ENCODE measurements at regions not wholly inside any gene's neighbourhood (a gene's known extent, or its start where the extent isn't known, plus 50 kb on each side); places are given as distances from the start of the nearest gene placed in this dataset.

GRCh38 chr11:81602508-81602907, 1131.2 kb downstream of the FAM181B start:
- Histone ChIP-seq H3K9me3 (no peaks in the 10 kb centered on the region), H3K4me3 (no peak overlapping the region), H3K27me3 (no peaks in the 10 kb centered on the region), H3K4me1 (no peaks in the 10 kb centered on the region), H3K36me3 (ENCODE audit: low read depth, missing control alignments) (no peaks in the 10 kb centered on the region), H3K27ac (no peak overlapping the region)
- 72 to 76% methylated on average over 1 of the region's 1 CpG for WGBS, 2 donors
- intact Hi-C loops (cut with DNase I; ENCODE audit: low total_unique reads) = no loop called here
- no peak for DNase-seq
- TF ChIP-seq CTCF (IDR thresholded peaks at IDR 0.05) = no peak
- TF ChIP-seq POLR2A (IDR thresholded peaks at IDR 0.05) = no peak

- 55 to 63% methylated on average over 2 of the region's 2 CpGs for WGBS, 2 donors
- intact Hi-C loops (cut with DNase I; ENCODE audit: low total_unique reads) = no loop called here
- no peaks in the 10 kb centered on the region for H3K4me1 ChIP-seq
- no peaks in the 10 kb centered on the region for H3K27me3 ChIP-seq
- H3K36me3 ChIP-seq (ENCODE audit: low read depth, missing control alignments) = no peaks in the 10 kb centered on the region
- H3K4me3 ChIP-seq = no peak overlapping the region
- H3K9me3 ChIP-seq = no peaks in the 10 kb centered on the region
- no peak for TF ChIP-seq CTCF (IDR thresholded peaks at IDR 0.05)
- TF ChIP-seq POLR2A (IDR thresholded peaks at IDR 0.05) = no peak
- no peak for DNase-seq
- no peak overlapping the region for H3K27ac ChIP-seq
Measured at GRCh38 chr11:81596704-81597103, 1137.0 kb downstream of the FAM181B start.

- H3K4me1 ChIP-seq = no peaks in the 10 kb centered on the region
- no peak overlapping the region for H3K27ac ChIP-seq
- no peak overlapping the region for H3K4me3 ChIP-seq
- DNase-seq = no peak
- no peaks in the 10 kb centered on the region for H3K36me3 ChIP-seq (ENCODE audit: low read depth, missing control alignments)
- TF ChIP-seq CTCF (IDR thresholded peaks at IDR 0.05) (no peak), POLR2A (IDR thresholded peaks at IDR 0.05) (no peak)
- 83 to 88% methylated on average over 2 of the region's 2 CpGs for WGBS, 2 donors
- no peaks in the 10 kb centered on the region for H3K27me3 ChIP-seq
- no peaks in the 10 kb centered on the region for H3K9me3 ChIP-seq
- intact Hi-C loops (cut with DNase I; ENCODE audit: low total_unique reads) = no loop called here
Measured at GRCh38 chr11:81585390-81585933, 1148.2 kb downstream of the FAM181B start.

- Histone ChIP-seq H3K27me3 (no peaks in the 10 kb centered on the region), H3K27ac (no peak overlapping the region), H3K4me3 (no peak overlapping the region), H3K4me1 (no peaks in the 10 kb centered on the region), H3K9me3 (no peaks in the 10 kb centered on the region), H3K36me3 (ENCODE audit: low read depth, missing control alignments) (no peaks in the 10 kb centered on the region)
- no peak for DNase-seq
- intact Hi-C loops (cut with DNase I; ENCODE audit: low total_unique reads) = no loop called here
- no peak for TF ChIP-seq POLR2A (IDR thresholded peaks at IDR 0.05)
- no peak for TF ChIP-seq CTCF (IDR thresholded peaks at IDR 0.05)
- 75 to 77% methylated on average over 2 of the region's 2 CpGs for WGBS, 2 donors
Measured at GRCh38 chr11:81579339-81579738, 1154.3 kb downstream of the FAM181B start.

- DNase-seq = no peak
- Histone ChIP-seq H3K4me1 (no peaks in the 10 kb centered on the region), H3K36me3 (ENCODE audit: low read depth, missing control alignments) (no peaks in the 10 kb centered on the region), H3K9me3 (no peaks in the 10 kb centered on the region), H3K27ac (no peak overlapping the region), H3K4me3 (no peak overlapping the region), H3K27me3 (no peaks in the 10 kb centered on the region)
- TF ChIP-seq CTCF (IDR thresholded peaks at IDR 0.05) = no peak
- no peak for TF ChIP-seq POLR2A (IDR thresholded peaks at IDR 0.05)
- 60 to 61% methylated on average over 4 of the region's 4 CpGs for WGBS, 2 donors
- intact Hi-C loops (cut with DNase I; ENCODE audit: low total_unique reads) = no loop called here
Measured at GRCh38 chr11:81578571-81578970, 1155.1 kb downstream of the FAM181B start.
